HG03342 (cell line): ENCODE measurements at regions not wholly inside any gene's neighbourhood (a gene's known extent, or its start where the extent isn't known, plus 50 kb on each side); places are given as distances from the start of the nearest gene placed in this dataset.
"Not testable (repeated sequence)": the region's sequence is repeated elsewhere in the genome, so short reads cannot be mapped to it uniquely, and the experiment has no call there.

ENCODE experiments used
- ATAC-seq: cut with Tn5 transposase; IDR thresholded peaks from one replicate; pipeline ENCODE4 v1.9.1; 2021; ENCODE audit warnings: mild to moderate bottlenecking, moderate library complexity; ENCODE audit not compliant: unreplicated experiment

- no peak for ATAC-seq
Measured at GRCh38 chr9:13943176-13943575, 370.8 kb downstream of the NFIB start.

GRCh38 chr9:13942695-13943094 lies 371.2 kb downstream of the NFIB start:
- ATAC-seq, result no peak

GRCh38 chr9:13942201-13942600 lies 371.7 kb downstream of the NFIB start:
- no peak for ATAC-seq

- no peak for ATAC-seq
Measured at GRCh38 chr9:13941714-13942113, 372.2 kb downstream of the NFIB start.

GRCh38 chr9:13939701-13940490 lies 374.0 kb downstream of the NFIB start:
- ATAC-seq, result no peak

GRCh38 chr9:13939134-13939533 lies 374.8 kb downstream of the NFIB start:
- ATAC-seq, result no peak

GRCh38 chr9:13934416-13934815 lies 379.5 kb downstream of the NFIB start:
- no peak for ATAC-seq

GRCh38 chr9:13933268-13933656 lies 380.7 kb downstream of the NFIB start:
- ATAC-seq, result no peak

- ATAC-seq, result no peak
Measured at GRCh38 chr9:13932528-13933267, 381.2 kb downstream of the NFIB start.

- ATAC-seq, result no peak
Measured at GRCh38 chr9:13929013-13929412, 384.9 kb downstream of the NFIB start.

- ATAC-seq, result no peak
Measured at GRCh38 chr9:13923381-13923780, 390.6 kb downstream of the NFIB start.

- ATAC-seq, result no peak
Measured at GRCh38 chr9:13920557-13920956, 393.4 kb downstream of the NFIB start.

GRCh38 chr9:13919401-13919800 lies 394.5 kb downstream of the NFIB start:
- ATAC-seq, result no peak

GRCh38 chr9:13917534-13917933 lies 396.4 kb downstream of the NFIB start:
- ATAC-seq, result no peak

- ATAC-seq, result no peak
Measured at GRCh38 chr9:13915591-13916301, 398.2 kb downstream of the NFIB start.

GRCh38 chr9:13915131-13915530 lies 398.8 kb downstream of the NFIB start:
- ATAC-seq, result no peak

- no peak for ATAC-seq
Measured at GRCh38 chr9:13911473-13911872, 402.5 kb downstream of the NFIB start.

- not testable (repeated sequence) for ATAC-seq
Measured at GRCh38 chr9:13907842-13908241, 406.1 kb downstream of the NFIB start.

- ATAC-seq, result no peak
Measured at GRCh38 chr9:13904746-13905145, 409.2 kb downstream of the NFIB start.

GRCh38 chr9:13904311-13904710 lies 409.6 kb downstream of the NFIB start:
- no peak for ATAC-seq

GRCh38 chr9:13902286-13903066 lies 411.5 kb downstream of the NFIB start:
- ATAC-seq, result no peak
